GM12874 (cell line): ENCODE measurements at regions not wholly inside any gene's neighbourhood (a gene's known extent, or its start where the extent isn't known, plus 50 kb on each side); places are given as distances from the start of the nearest gene placed in this dataset.

Experiments used
- CTCF ChIP-seq: IDR thresholded peaks from 2 replicates; pipeline ENCODE4 v1.5.1; 2011; ENCODE audit warnings: low read depth, mild to moderate bottlenecking, control low read depth, low read length, moderate library complexity; ENCODE audit not compliant: insufficient read depth

GRCh38 chr2:12090590-12090989, 344.2 kb downstream of the LPIN1 start:
- no peak for TF ChIP-seq CTCF

- TF ChIP-seq CTCF: no peak
Measured at GRCh38 chr2:12091201-12091806, 344.9 kb downstream of the LPIN1 start.

- TF ChIP-seq CTCF: no peak
Measured at GRCh38 chr2:12094134-12094533, 347.7 kb downstream of the LPIN1 start.

GRCh38 chr2:12096051-12096787, 349.8 kb downstream of the LPIN1 start:
- no peak for TF ChIP-seq CTCF

GRCh38 chr2:12096788-12097449, 350.5 kb downstream of the LPIN1 start:
- TF ChIP-seq CTCF: no peak

GRCh38 chr2:12097859-12098258, 351.4 kb downstream of the LPIN1 start:
- TF ChIP-seq CTCF: no peak

- TF ChIP-seq CTCF: no peak
Measured at GRCh38 chr2:12099374-12099773, 352.9 kb downstream of the LPIN1 start.
